LNCaP clone FGC (cell line): ENCODE measurements at regions not wholly inside any gene's neighbourhood (a gene's known extent, or its start where the extent isn't known, plus 50 kb on each side); places are given as distances from the start of the nearest gene placed in this dataset.

Experiments used
- DNase-seq: peaks from one replicate; pipeline ENCODE4 v3.0.0-alpha.2; 2011; ENCODE audit warnings: low read depth
- H3K4me3 ChIP-seq: 2 replicates; pipeline ENCODE4 v1.5.1; 2011; ENCODE audit warnings: mild to moderate bottlenecking, low read depth, low read length, control low read depth
- TF ChIP-seq, protein P1 (sequence below): IDR thresholded peaks from 2 replicates; pipeline ENCODE4 v1.5.1; 2012; ENCODE audit warnings: mild to moderate bottlenecking; ENCODE audit not compliant: control insufficient read depth, insufficient read depth; ENCODE audit errors: extremely low read depth

DNA sequence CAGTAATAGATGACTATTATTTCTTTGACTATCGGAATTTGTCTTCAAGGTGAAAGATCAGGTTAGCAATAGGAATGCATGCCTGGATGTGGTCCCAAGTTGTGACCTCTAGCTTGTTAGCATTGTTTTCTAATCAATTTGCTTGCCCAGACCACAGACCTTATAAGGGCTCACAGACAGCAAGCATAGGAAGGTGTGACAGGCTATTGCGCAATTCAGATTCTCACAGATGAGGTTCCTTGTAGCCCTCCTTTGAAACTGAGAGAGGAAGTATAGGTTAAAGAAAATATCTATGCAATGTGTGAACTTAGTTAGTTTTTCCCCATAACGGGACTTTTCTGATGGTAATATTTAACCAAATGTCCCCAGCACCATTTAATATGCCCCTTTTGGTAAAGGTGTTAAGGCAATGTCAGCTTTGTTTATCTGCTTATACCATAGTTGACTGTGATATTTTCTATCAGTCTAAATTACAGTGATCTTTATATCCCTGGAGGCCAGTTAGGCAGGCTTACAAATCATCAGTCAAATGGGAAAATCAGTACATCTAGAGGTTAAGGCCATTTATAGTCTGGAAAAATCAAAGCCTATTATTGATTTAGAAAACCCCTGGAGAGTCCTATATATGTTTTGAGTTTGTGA is 168.1 kb upstream of the MBNL1 start:
- H3K4me3 ChIP-seq: no peak overlapping the region
- no peak for DNase-seq
- TF ChIP-seq, protein P1, sequence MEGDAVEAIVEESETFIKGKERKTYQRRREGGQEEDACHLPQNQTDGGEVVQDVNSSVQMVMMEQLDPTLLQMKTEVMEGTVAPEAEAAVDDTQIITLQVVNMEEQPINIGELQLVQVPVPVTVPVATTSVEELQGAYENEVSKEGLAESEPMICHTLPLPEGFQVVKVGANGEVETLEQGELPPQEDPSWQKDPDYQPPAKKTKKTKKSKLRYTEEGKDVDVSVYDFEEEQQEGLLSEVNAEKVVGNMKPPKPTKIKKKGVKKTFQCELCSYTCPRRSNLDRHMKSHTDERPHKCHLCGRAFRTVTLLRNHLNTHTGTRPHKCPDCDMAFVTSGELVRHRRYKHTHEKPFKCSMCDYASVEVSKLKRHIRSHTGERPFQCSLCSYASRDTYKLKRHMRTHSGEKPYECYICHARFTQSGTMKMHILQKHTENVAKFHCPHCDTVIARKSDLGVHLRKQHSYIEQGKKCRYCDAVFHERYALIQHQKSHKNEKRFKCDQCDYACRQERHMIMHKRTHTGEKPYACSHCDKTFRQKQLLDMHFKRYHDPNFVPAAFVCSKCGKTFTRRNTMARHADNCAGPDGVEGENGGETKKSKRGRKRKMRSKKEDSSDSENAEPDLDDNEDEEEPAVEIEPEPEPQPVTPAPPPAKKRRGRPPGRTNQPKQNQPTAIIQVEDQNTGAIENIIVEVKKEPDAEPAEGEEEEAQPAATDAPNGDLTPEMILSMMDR: no peak

DNA sequence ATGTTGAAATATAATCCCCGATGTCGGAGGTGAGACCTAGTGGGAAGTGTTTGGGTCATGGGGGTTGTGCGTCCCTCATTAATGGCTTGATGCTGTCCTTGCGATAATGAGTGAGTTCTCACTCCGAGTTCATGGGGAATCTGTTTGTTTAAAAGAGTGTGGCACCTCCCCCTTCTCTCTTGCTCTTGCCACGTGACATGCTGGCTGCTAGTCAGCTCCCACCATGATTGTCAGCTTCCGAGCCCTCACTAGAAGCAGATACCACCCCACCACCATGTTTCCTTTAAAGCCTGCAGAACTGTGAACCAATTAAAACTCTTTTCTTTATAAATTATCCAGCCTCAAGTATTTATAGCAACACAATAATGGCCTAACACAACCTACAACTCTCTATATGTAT is 166.3 kb upstream of the MBNL1 start:
- H3K4me3 ChIP-seq: no peak overlapping the region
- TF ChIP-seq, protein P1: no peak
- DNase-seq: no peak

DNA sequence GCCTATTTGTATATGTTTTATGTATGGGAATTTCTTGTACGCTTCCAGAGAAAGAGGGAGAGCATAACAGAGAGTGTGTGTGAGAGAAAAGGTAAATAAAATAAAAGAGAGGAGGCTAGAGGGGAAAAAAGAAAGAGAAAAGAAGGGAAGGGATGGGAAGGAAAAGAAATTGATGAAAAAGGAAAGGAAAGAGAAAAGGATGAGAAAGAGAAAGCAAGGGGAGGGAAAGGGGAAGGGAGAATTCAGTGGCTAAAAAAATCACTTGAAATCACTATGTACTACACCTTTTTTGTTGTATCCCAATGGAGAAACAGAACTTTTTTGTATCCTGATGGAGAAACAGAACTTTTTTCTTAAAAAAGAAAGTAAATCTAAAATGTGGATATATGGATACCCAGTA is 165.5 kb upstream of the MBNL1 start:
- H3K4me3 ChIP-seq: no peak overlapping the region
- TF ChIP-seq, protein P1: no peak
- no peak for DNase-seq

DNA sequence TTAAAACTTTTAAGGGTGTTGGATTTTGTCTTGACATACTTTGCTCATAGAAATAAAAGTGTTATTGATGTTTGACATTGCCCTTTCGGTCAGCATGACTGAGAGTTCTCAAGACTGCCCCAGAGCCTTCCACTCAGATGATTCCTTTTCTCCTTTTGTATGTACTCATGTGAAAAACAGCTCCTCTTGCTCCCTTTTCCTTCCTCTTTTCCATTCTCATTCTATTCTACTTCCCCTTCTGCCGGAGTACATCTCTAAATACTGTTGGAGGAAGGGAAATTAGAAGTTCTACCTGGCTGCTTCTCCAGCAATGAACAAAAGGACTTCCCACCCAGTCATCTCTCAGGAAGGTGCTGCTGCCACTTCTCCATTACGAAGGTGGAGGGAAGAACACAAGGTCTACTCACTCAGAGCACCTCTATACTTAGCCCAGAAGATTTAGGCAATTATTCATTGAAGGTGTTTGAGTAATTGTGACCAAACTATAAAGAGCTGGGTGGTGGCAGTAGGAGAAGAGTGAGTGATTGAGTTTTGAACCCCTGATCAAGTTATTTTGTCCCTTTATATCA is 163.8 kb upstream of the MBNL1 start:
- TF ChIP-seq, protein P1: no peak
- no peak for DNase-seq
- H3K4me3 ChIP-seq: no peak overlapping the region

DNA sequence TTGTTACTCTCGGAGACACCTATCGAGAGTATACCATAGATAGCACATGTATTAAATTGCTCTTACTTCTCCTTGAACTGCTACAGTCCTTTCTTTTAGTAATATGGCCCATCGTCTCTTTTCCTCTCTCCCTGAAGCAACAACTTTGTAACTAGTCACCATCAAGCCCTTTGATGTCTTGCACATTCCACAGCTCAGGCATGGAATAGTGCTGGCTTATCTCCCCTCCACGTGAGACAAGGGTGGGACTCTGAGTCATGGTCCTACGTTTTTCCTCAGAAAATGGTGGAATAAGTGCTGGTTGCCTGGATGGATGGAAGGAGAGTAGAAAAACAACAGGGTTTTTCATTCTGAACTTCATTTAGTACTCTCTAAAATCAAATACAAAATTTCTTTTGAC is 163.3 kb upstream of the MBNL1 start:
- H3K4me3 ChIP-seq: no peak overlapping the region
- DNase-seq: no peak
- TF ChIP-seq, protein P1: no peak

DNA sequence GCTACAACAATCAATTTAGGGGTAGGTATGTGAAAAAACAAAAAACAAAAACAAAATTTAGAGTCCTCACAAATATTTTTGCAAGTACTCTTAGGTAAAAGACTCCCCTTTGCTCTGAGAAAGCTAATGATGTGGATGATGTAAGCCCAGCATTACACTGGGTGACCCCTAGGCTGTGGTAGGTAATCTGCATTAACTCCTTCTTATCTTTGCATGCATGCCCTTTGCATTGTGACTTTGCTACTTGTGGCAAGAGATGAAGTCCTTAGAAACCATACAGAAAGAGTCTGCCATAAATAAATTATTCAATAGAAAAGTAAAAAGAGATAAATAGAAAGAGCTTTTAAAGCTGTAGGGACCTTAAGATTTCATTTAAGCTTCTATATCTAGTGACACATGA is 159.7 kb upstream of the MBNL1 start:
- no peak overlapping the region for H3K4me3 ChIP-seq
- no peak for DNase-seq
- TF ChIP-seq, protein P1: no peak

DNA sequence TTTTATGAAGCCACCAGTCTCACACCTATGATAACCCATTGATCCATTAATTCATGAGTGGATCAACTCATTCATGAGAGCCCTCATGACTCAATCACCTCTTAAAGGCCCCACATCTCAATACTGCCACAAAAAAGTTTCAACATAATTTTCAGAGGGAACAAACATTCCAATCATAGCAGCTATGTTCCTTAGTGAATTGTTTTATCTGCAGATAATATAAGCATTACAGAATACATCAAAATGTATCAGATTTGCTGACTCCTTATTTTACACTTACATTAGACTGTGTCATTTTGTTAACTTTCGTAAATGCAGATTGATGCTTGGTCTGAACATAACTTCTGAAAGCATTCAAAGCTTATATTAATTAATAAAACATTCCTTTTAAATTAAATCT is 155.3 kb upstream of the MBNL1 start:
- TF ChIP-seq, protein P1: no peak
- no peak overlapping the region for H3K4me3 ChIP-seq
- DNase-seq: no peak
